Left ventricle myocardium superior (tissue), 1 donor: ENCODE measurements at regions not wholly inside any gene's neighbourhood (a gene's known extent, or its start where the extent isn't known, plus 50 kb on each side); places are given as distances from the start of the nearest gene placed in this dataset.

Experiments used
- ATAC-seq: fragments of 200-7000 bp; cut with Tn5 transposase; one replicate; pipeline ENCODE4 v1.9.1; 2020; ENCODE audit warnings: mild to moderate bottlenecking, moderate library complexity
- DNase-seq: peaks from one replicate; pipeline ENCODE4 v3.0.0-alpha.2; 2020
- intact Hi-C: fragments of 100-400 bp; cut with micrococcal nuclease; formaldehyde crosslinking; loops from one replicate; pipeline ENCODE4 v1.11.0; 2022
- donor health status: DM: no; HTN: yes; CAD: no; lungs with severe emphysema.

- intact Hi-C loops = no loop called here
- ATAC-seq (no peak), DNase-seq (no peak)
These were observed 150.7 kb upstream of the KLF7 start for GRCh38 chr2:207316484-207316883.

GRCh38 chr2:207316906-207317305 is 151.2 kb upstream of the KLF7 start:
- ATAC-seq = no peak

DNA sequence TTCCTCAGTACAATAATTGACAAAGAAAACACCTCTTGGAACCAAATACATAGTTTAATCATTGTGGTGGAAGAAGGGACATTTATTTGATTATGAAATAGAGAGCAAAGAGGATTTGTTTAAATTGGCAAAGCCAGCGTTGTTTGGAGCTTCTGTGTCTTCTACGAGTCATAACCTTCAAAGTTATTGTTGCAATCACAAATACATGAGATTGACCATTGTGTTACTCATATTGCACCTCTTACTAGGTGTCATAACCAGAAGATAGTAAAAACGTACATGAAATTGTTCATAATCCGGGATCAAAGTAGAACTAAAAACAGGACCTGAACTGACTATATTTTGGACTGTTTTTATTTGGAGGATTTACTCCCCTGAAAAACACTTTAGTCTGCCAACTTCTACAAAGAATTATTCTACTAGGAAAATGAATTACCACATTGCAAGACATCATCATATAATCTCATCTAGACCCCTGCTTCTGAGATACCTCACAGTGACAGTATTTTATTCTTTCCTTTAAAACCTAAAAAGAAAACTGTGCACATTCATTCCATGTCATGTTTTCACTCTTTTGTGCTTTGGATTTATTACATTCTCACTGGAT is 151.7 kb upstream of the KLF7 start:
- intact Hi-C loops = no loop called here
- DNase-seq (no peak), ATAC-seq (no peak)

More at GRCh38 chr2:207316906-207317305, 151.2 kb upstream of the KLF7 start:
- intact Hi-C loops = no loop called here
- no peak for DNase-seq

GRCh38 chr2:207318181-207318628 is 152.5 kb upstream of the KLF7 start:
- ATAC-seq (no peak), DNase-seq (no peak)
- intact Hi-C loops = no loop called here

DNA sequence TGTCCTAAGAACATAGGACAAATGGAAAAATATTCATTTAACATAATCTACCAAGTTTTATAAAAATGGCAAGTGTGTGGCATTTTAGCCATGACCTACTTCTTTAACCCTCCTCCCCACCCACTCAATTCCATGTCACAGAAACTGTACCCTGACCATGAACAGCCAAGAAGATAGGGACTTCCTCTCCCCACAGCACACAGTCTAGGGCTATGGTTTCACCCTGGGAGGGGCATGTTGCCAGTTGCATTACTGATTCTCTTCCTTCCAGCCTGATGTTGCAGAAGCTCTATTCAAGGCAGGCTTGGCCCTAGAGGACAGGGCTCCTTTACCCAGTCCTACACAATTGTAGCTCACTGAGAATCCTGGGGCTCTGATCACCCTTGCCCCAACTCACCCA is 153.6 kb upstream of the KLF7 start:
- peak; percentile 47 for ATAC-seq
- DNase-seq = no peak
- intact Hi-C loops = no loop called here

- ATAC-seq (no peak), DNase-seq (no peak)
- intact Hi-C loops = no loop called here
These were observed 154.8 kb upstream of the KLF7 start for GRCh38 chr2:207320381-207321159.

- intact Hi-C loops = no loop called here
- DNase-seq (no peak), ATAC-seq (no peak)
These were observed 155.8 kb upstream of the KLF7 start for GRCh38 chr2:207321514-207321913.

DNA sequence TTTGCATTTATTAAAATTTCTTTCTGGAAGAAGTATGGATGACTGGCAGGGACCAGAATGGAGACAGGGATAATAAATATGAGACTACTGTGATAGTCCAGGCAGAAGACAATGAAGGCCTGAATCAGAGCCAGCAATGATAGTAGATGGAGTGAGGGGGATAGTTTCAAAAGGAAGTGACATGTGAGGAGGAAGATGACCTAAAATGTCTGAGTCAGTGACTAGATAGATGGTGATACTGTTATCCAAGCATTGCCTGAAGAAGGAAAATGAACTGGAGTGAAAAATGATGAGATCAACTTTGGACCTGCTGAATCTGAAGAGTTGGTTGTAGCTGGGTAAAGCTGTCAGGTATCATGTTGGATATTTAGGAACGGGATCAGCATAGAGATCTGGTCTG is 158.3 kb upstream of the KLF7 start:
- ATAC-seq = no peak
- DNase-seq = no peak
- intact Hi-C loops = no loop called here

- ATAC-seq (no peak), DNase-seq (no peak)
- intact Hi-C loops = no loop called here
These were observed 161.8 kb upstream of the KLF7 start for GRCh38 chr2:207327513-207327912.

GRCh38 chr2:207328944-207329386 is 163.2 kb upstream of the KLF7 start:
- ATAC-seq (no peak), DNase-seq (no peak)
- intact Hi-C loops = no loop called here

DNA sequence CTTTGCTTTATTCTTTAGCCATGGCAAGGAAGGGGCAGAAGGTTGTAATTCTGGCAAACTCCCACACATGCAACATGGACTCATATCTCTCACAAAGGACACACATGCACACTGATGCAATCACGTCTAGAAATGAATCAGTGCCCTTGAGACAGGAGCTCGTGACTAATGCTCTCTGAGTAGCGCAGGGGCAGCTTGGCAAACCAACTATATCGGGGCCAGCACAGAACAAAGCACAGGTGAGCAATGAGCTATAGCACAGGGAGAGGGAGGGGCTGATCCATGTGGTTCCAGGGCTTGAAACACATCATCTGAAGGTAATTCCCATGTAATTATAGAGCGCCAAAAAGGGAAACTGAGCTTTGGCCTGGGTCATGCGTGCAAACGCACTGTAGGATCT is 165.2 kb upstream of the KLF7 start:
- DNase-seq = no peak
- peak; percentile 30 for ATAC-seq
- intact Hi-C loops = no loop called here

DNA sequence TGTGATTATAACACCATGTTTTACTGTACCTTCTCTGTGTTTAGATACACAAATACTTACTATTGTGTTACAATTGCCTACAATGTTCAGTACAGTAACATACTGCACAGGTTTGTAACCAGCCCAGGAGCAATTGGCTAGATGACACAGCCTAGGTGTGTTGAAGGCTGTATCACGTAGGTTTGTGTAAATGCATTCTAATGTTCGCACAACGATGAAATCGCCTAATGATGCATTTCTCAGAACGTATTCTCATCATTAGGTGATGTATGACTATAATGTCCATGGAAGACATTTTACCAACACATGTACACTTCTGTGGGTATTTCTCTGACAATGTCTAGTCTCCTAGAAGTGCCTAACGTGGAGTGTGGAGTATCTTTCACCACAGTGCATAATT is 165.9 kb upstream of the KLF7 start:
- ATAC-seq = no peak
- DNase-seq = no peak
- intact Hi-C loops = no loop called here

DNA sequence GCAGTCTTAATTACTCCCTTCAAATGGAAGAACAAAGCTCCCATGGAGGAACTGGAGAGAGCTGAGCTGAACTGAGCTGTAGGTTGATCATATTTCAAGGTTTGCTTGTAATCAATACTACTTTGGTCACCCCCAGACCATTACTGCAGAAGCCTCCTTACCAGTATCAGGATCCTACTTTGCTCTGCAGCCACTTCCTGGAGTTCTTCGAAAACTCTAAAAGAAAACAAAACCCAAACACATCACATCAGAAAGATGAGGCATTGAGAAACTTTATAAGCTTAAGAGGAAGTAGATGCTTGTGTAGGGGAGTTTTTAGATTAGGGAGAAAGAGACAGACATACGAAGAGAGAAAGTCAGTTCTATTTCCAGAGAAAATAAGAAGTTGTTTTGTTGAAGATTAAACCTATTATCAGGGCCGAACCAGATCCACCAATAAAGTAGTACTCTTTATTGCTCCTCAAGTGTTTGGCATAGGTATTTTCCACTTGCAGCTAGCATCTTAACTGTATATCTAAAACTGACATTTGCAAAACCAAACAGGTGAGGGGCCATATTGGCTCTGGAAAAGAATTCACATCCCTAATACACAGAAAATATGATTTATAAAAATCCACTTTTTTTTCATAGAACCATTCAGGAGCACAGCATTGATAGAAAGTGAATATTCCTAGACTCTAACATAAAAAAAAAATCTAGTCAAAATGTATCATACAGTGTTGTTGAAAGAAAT is 166.9 kb upstream of the KLF7 start:
- intact Hi-C loops = no loop called here
- ATAC-seq (no peak), DNase-seq (no peak)

- no peak for ATAC-seq
- no peak for DNase-seq
These were observed 168.0 kb upstream of the KLF7 start for GRCh38 chr2:207333599-207334300.

DNA sequence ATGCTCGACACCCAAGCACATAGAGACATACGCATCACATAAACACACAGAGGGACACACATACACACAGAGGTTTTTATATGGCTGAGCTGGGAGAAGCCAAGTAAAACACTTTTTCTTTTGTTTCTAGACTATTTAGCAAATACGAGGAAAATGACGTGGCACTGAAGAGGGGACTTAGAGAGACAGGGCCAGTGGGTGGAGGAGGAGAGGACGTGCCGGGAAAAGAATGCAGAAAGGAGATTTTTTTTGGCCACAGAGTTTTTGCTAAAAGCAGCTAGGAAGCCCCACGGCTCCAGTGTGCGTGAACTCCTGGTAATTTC is 168.5 kb upstream of the KLF7 start:
- peak; percentile 1 for ATAC-seq
- intact Hi-C loops = no loop called here
- DNase-seq = no peak

More at GRCh38 chr2:207333599-207334300, 168.0 kb upstream of the KLF7 start:
- intact Hi-C loops = no loop called here

DNA sequence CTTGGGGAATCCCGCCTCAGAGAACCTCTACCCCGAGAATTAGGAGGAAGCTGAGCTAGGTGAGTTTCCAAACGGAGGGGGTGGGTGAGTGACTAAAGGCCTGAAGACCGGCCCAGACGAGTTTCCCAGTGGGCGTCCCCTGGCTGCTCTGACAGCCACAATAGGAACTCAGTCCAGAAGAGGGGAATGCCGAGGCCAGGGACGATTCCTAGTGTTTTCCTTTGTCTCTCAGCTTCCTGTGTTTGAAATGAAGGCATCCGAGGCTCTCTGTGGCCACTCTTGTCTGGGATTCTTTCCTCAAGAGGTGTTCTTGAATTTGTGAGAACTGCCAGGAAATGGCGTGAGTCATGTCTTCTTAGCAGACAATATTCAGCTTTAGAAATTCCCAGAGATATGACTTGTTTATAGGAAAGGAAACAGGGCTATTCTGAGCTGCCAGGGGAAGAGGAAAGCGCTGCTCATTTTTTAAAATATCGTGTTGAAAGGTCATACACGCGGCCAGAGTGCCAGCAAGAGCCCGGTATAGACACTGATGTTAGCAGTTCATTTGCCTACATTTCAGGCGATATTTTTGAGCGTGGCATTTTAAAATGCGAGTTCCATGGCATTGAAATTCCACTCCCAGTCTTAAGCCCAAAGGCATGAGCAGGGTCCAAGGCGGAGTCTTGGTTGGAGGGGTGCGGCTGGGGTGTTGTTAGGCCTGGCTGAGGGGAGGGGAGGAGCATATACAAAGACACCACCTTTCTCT is 169.1 kb upstream of the KLF7 start:
- DNase-seq = peak; percentile 67
- peak; percentile 78 for ATAC-seq
- intact Hi-C loops = no loop called here

DNA sequence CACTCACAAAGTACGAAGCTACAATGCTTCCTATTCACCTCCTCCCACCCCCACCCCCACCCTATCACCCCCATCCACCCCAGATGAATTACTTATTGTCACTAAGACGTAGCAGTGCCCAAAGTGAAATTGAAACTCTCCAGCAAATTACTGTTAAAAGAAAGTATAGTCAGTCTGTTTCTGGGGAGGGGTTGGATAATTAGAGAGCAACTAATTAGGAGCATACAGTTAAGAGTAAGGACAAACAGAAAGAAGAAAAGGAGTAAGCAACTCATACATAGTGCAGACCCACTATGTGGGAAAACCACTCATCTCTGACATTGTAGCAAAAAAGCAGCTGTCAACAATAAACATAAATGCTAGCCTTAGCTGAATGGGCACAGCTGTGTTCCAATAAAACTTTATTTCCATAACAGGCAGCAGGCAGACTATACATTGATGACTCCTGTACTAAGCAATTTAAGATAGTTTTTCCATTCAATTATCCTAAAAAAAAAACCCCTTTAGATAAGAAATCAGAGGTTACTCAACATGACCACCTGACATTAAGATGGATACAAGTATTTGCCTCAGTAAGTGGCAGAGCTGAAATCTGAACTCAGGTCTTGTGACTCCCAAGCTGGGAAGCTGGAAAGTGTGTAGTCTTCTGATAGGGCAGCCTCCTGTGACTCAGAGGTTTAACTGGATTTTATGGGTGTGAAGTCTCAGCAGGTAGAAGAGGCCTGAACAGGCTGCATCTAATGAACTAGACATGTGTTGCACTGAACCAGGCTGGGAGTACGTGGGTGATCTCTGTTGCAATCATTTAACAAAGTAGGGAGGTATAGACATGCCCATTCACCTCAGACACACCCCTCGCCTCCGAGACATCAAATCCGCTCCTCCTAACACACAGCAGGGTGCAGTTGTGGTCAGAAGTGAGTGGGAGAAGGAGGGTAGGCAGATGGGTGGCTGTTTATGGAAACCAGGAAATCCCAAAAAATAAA is 171.8 kb upstream of the KLF7 start:
- DNase-seq = no peak
- ATAC-seq = no peak
- intact Hi-C loops = no loop called here

DNA sequence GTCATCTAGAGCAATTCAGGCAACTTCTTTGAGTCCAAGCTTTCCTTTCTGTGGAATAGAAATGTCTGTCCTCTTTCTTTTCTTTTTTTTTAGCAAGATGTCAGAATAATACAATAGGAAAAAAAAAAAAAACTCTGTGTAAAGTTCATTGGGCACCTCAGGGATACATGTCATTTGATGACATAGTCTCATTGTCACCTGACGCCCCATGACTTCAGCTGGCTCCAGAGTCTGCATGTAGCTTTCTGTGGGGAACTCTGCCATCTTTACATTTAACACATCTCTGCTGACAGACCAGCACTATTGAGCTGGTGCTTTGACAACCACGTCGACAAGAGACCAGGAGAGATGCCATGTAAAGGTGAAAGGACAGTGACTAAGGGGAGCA is 172.5 kb upstream of the KLF7 start:
- DNase-seq = no peak
- intact Hi-C loops = no loop called here
- ATAC-seq = peak; percentile 48
